HL-60/S4 (cell line): ENCODE measurements at regions not wholly inside any gene's neighbourhood (a gene's known extent, or its start where the extent isn't known, plus 50 kb on each side); places are given as distances from the start of the nearest gene placed in this dataset.

Experiments used
- in situ Hi-C: fragments of 300-500 bp; cut with MboI; formaldehyde crosslinking; loops from 2 replicates; pipeline ENCODE4 v1.14.3; 2022; ENCODE audit warnings: low sequenced_read_pairs

- in situ Hi-C loops: no loop called here
These were observed 80.4 kb downstream of the EDNRB start for GRCh38 chr13:77838271-77838670.

- in situ Hi-C loops: no loop called here
These were observed 82.2 kb downstream of the EDNRB start for GRCh38 chr13:77836423-77836822.

- in situ Hi-C loops: no loop called here
These were observed 85.2 kb downstream of the EDNRB start for GRCh38 chr13:77833331-77833863.

- in situ Hi-C loops: no loop called here
These were observed 86.1 kb downstream of the EDNRB start for GRCh38 chr13:77832339-77833100.

- in situ Hi-C loops: no loop called here
These were observed 86.8 kb downstream of the EDNRB start for GRCh38 chr13:77831866-77832265.

- in situ Hi-C loops: no loop called here
These were observed 88.7 kb downstream of the EDNRB start for GRCh38 chr13:77829963-77830362.

GRCh38 chr13:77828799-77829198 is 89.8 kb downstream of the EDNRB start:
- in situ Hi-C loops: no loop called here

- in situ Hi-C loops: no loop called here
These were observed 91.3 kb downstream of the EDNRB start for GRCh38 chr13:77827332-77827731.

GRCh38 chr13:77820431-77821149 is 98.0 kb downstream of the EDNRB start:
- in situ Hi-C loops: loop anchor here (5.0 kb wide), 1 partner anchor 33 kb away; no protein-coding TSS in a partner anchor

GRCh38 chr13:77817521-77817920 is 101.1 kb downstream of the EDNRB start:
- in situ Hi-C loops: no loop called here

GRCh38 chr13:77815330-77815729 is 103.3 kb downstream of the EDNRB start:
- in situ Hi-C loops: no loop called here
